Parathyroid adenoma (tissue), 2 donors: ENCODE measurements at regions not wholly inside any gene's neighbourhood (a gene's known extent, or its start where the extent isn't known, plus 50 kb on each side); places are given as distances from the start of the nearest gene placed in this dataset.
A peak's percentile ranks its signal among the peaks of the same experiment; 100 is the strongest.

Experiments
- H2AFZ ChIP-seq: fragments of 300-600 bp; sonication (generic); one replicate; pipeline ENCODE4 v1.7.0; 2017; ENCODE audit warnings: antibody characterized with exemption, mild to moderate bottlenecking
- H3K27ac ChIP-seq: fragments of 300-600 bp; sonication (generic); one replicate; pipeline ENCODE4 v1.7.0; 2017
- H3K27me3 ChIP-seq: fragments of 300-600 bp; sonication (generic); one replicate; pipeline ENCODE4 v1.7.0; 2017; ENCODE audit warnings: low read length; ENCODE audit not compliant: control insufficient read depth, insufficient read depth
- H3K36me3 ChIP-seq: fragments of 300-600 bp; sonication (generic); one replicate; pipeline ENCODE4 v1.7.0; 2017; ENCODE audit warnings: low read length; ENCODE audit not compliant: control insufficient read depth, insufficient read depth
- H3K4me1 ChIP-seq: fragments of 300-600 bp; sonication (generic); one replicate; pipeline ENCODE4 v1.7.0; 2017; ENCODE audit warnings: control low read depth
- H3K4me2 ChIP-seq: fragments of 300-600 bp; sonication (generic); one replicate; pipeline ENCODE4 v1.7.0; 2017; ENCODE audit warnings: low read length
- H3K4me3 ChIP-seq: fragments of 300-600 bp; sonication (generic); one replicate; pipeline ENCODE4 v1.7.0; 2017; ENCODE audit warnings: low read depth, low read length
- H3K79me2 ChIP-seq: fragments of 300-600 bp; sonication (generic); one replicate; pipeline ENCODE4 v1.7.0; 2017; ENCODE audit warnings: control low read depth
- H3K9ac ChIP-seq: fragments of 300-600 bp; sonication (generic); one replicate; pipeline ENCODE4 v1.7.0; 2017; ENCODE audit warnings: mild to moderate bottlenecking
- H3K9me3 ChIP-seq: fragments of 300-600 bp; sonication (generic); one replicate; pipeline ENCODE4 v1.7.0; 2017; ENCODE audit warnings: low read length; ENCODE audit not compliant: control insufficient read depth
- CTCF ChIP-seq: fragments of 300-600 bp; sonication (generic); IDR thresholded peaks from one replicate; pipeline ENCODE4 v1.7.0; 2017; ENCODE audit warnings: antibody characterized with exemption, mild to moderate bottlenecking
- donor health status: primary hyperparathyroidism.

GRCh38 chr1:224496826-224497225, 62.2 kb upstream of the WDR26 start:
- Histone ChIP-seq H3K36me3 (no peaks in the 10 kb centered on the region), H3K27me3 (no peaks in the 10 kb centered on the region), H2AFZ (no peak overlapping the region), H3K27ac (no peak overlapping the region), H3K9ac (no peak overlapping the region), H3K4me2 (no peak overlapping the region), H3K79me2 (no peaks in the 10 kb centered on the region), H3K9me3 (no peaks in the 10 kb centered on the region), H3K4me1 (no peaks in the 10 kb centered on the region), H3K4me3 (no peak overlapping the region)
- TF ChIP-seq CTCF: no peak

GRCh38 chr1:224497714-224498573, 63.3 kb upstream of the WDR26 start:
- no peak for TF ChIP-seq CTCF
- H3K79me2 ChIP-seq: no peaks in the 10 kb centered on the region
- no peak overlapping the region for H3K9ac ChIP-seq
- no peak overlapping the region for H3K4me2 ChIP-seq
- H3K27ac ChIP-seq: no peak overlapping the region
- no peaks in the 10 kb centered on the region for H3K9me3 ChIP-seq
- no peaks in the 10 kb centered on the region for H3K4me1 ChIP-seq
- H2AFZ ChIP-seq: peak overlapping the region; percentile 11
- H3K36me3 ChIP-seq: no peaks in the 10 kb centered on the region
- H3K27me3 ChIP-seq: no peaks in the 10 kb centered on the region
- H3K4me3 ChIP-seq: no peak overlapping the region

GRCh38 chr1:224498574-224499170, 64.1 kb upstream of the WDR26 start:
- H3K9ac ChIP-seq: no peak overlapping the region

GRCh38 chr1:224499204-224499603, 64.6 kb upstream of the WDR26 start:
- Histone ChIP-seq H2AFZ (no peak overlapping the region), H3K4me1 (peaks cover 4% of the 10 kb centered on the region), H3K4me2 (no peak overlapping the region), H3K27me3 (no peaks in the 10 kb centered on the region), H3K9me3 (no peaks in the 10 kb centered on the region), H3K79me2 (no peaks in the 10 kb centered on the region), H3K4me3 (no peak overlapping the region), H3K27ac (no peak overlapping the region), H3K9ac (no peak overlapping the region), H3K36me3 (no peaks in the 10 kb centered on the region)
- TF ChIP-seq CTCF: no peak

More at GRCh38 chr1:224498574-224499170, 64.1 kb upstream of the WDR26 start:
- Histone ChIP-seq H3K4me2 (no peak overlapping the region), H3K79me2 (no peaks in the 10 kb centered on the region), H3K4me1 (peaks cover 4% of the 10 kb centered on the region), H3K4me3 (no peak overlapping the region), H3K36me3 (no peaks in the 10 kb centered on the region), H3K9me3 (no peaks in the 10 kb centered on the region), H2AFZ (peak overlapping the region; percentile 11), H3K27ac (no peak overlapping the region), H3K27me3 (no peaks in the 10 kb centered on the region)
- TF ChIP-seq CTCF: no peak
